Body of pancreas (tissue), 4 donors: ENCODE measurements at regions not wholly inside any gene's neighbourhood (a gene's known extent, or its start where the extent isn't known, plus 50 kb on each side); places are given as distances from the start of the nearest gene placed in this dataset.
A peak's percentile ranks its signal among the peaks of the same experiment; 100 is the strongest.

Experiments used
- ATAC-seq: fragments of 150-250 bp; one replicate; pipeline ENCODE4 v1.9.1; 2016
- DNase-seq, 4 donors: peaks; one replicate each; pipeline ENCODE4 v3.0.0-alpha.2; 2019
- H3K27ac ChIP-seq, 4 donors: fragments of 200-600 bp; sonication (generic); 1 replicate in 3 of 4; 2 replicates in 1 of 4; pipeline versions ENCODE4 v1.5.1 to v1.6.1; 2016 to 2019; ENCODE audit warnings: mild to moderate bottlenecking in 1 of 4, mixed read lengths in 1 of 4, moderate library complexity in 1 of 4
- H3K27me3 ChIP-seq, 2 donors: fragments of 200-600 bp; sonication (generic); one replicate each; pipeline ENCODE4 v1.6.0; 2016; ENCODE audit warnings: mild to moderate bottlenecking in 1 of 2
- H3K36me3 ChIP-seq, 2 donors: fragments of 200-600 bp; sonication (generic); replicated peaks in 1 of 2; 2 replicates each; pipeline ENCODE4 v1.5.1; 2016; ENCODE audit warnings: low read depth in 2 of 2; ENCODE audit not compliant: insufficient read depth in 1 of 2
- H3K4me1 ChIP-seq: fragments of 200-600 bp; sonication (generic); one replicate; pipeline ENCODE4 v1.6.0; 2016
- H3K4me3 ChIP-seq, 2 donors: fragments of 200-600 bp; sonication (generic); 1 replicate in 1 of 2; 2 replicates in 1 of 2; pipeline ENCODE4 v1.5.1; 2016 to 2019
- H3K9me3 ChIP-seq, 3 donors: fragments of 200-600 bp; sonication (generic); 1 replicate in 2 of 3; 2 replicates in 1 of 3; pipeline ENCODE4 v1.5.1; 2016
- CTCF ChIP-seq, 7 experiments: fragments of 450-650 bp in 4 of 7; fragments of 200-600 bp in 3 of 7; sonication (generic) in 3 of 7; IDR thresholded peaks; one replicate each; pipeline ENCODE4 v1.5.1; 2016 to 2019; ENCODE audit warnings: antibody characterized with exemption in 7 of 7
- POLR2A ChIP-seq, 3 donors: fragments of 450-650 bp; IDR thresholded peaks; one replicate each; pipeline ENCODE4 v1.6.1; 2016; ENCODE audit warnings: antibody characterized with exemption in 3 of 3, mild to moderate bottlenecking in 2 of 3
- WGBS, 2 donors: methylation state at CpG; one replicate each; pipeline ENCODE4 v1.1.5; 2017; 5-methylcytosine and 5-hydroxymethylcytosine counted together
- intact Hi-C: fragments of 100-400 bp; cut with DNase I; formaldehyde crosslinking; loops from one replicate; pipeline ENCODE4 v1.15.1; 2023

- no peak for ATAC-seq
- no peaks in the 10 kb centered on the region for H3K4me1 ChIP-seq
- H3K4me3 ChIP-seq: no peak overlapping the region
- no peak for DNase-seq
- no peaks in the 10 kb centered on the region for H3K27me3 ChIP-seq
- no peak for TF ChIP-seq CTCF (IDR thresholded peaks at IDR 0.05)
- no peak for TF ChIP-seq POLR2A (IDR thresholded peaks at IDR 0.05)
- no peaks in the 10 kb centered on the region for H3K9me3 ChIP-seq
- WGBS, 2 donors: 49 to 75% methylated on average over 4 of the region's 4 CpGs
- no peak overlapping the region for H3K27ac ChIP-seq
- intact Hi-C loops: loop anchor here (10.0 kb wide), 1 partner anchor 414 kb away; no protein-coding TSS in a partner anchor
- no peaks in the 10 kb centered on the region for H3K36me3 ChIP-seq
Observed at GRCh38 chr21:31609081-31609480, 50.4 kb upstream of the SOD1 start.

GRCh38 chr21:31607791-31608190 lies 51.7 kb upstream of the SOD1 start:
- DNase-seq: no peak
- ATAC-seq: no peak
- 78 to 81% methylated on average over 4 of the region's 4 CpGs for WGBS, 2 donors
- intact Hi-C loops: loop anchor here (10.0 kb wide), 1 partner anchor 413 kb away; no protein-coding TSS in a partner anchor
- no peak for TF ChIP-seq CTCF (IDR thresholded peaks at IDR 0.05)
- TF ChIP-seq POLR2A (IDR thresholded peaks at IDR 0.05): no peak
- no peak overlapping the region for H3K27ac ChIP-seq
- no peaks in the 10 kb centered on the region for H3K36me3 ChIP-seq
- no peak overlapping the region for H3K4me3 ChIP-seq
- no peaks in the 10 kb centered on the region for H3K4me1 ChIP-seq
- no peaks in the 10 kb centered on the region for H3K27me3 ChIP-seq
- no peaks in the 10 kb centered on the region for H3K9me3 ChIP-seq

DNA sequence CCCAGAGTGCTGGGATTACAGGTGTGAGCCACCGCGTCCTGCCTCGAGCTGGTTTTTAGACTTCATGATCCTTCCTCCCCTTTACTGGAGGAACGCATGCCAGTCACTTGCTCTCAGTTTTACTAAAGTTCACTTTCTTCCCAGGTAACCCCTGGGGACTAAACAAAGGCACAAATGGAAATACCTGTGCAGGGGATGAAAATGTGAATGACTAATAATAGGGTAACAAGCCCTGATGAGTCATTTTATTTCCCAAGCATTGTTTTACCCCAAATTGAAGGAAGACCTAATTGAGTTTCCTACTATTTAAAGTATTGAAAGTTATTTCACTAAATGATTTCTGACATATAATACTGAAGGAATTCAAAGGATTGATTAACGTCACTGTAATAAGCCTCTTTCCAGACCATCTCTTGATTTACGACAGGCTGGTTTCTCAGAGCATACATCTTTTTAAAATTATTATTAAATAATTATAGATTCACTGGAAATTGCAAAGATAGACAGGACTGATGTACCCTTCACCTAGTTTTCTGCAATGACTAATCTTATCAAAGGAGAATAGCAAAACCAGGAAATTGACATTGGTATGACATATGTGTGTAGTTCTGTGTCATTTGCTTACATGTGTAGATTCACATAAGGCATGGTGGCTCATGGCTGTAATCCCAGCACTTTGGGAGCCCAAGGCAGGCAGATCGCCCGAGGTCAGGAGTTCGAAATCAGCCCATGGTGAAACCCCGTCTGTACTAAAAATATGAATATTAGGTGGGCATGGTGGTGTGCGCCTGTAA lies 53.2 kb upstream of the SOD1 start:
- DNase-seq: no peak
- intact Hi-C loops: loop anchor here (10.0 kb wide), 1 partner anchor 411 kb away; no protein-coding TSS in a partner anchor
- WGBS, 2 donors: 75% methylated on average over 11 of the region's 11 CpGs

GRCh38 chr21:31604591-31605190 lies 54.8 kb upstream of the SOD1 start:
- peak; percentile 63 for ATAC-seq

More for the DNA sequence above, 53.2 kb upstream of the SOD1 start:
- no peak for ATAC-seq
- Histone ChIP-seq H3K27me3 (no peaks in the 10 kb centered on the region), H3K27ac (no peak overlapping the region), H3K36me3 (no peaks in the 10 kb centered on the region), H3K4me3 (no peak overlapping the region), H3K4me1 (no peaks in the 10 kb centered on the region), H3K9me3 (no peaks in the 10 kb centered on the region)
- TF ChIP-seq POLR2A (IDR thresholded peaks at IDR 0.05): no peak
- TF ChIP-seq CTCF (IDR thresholded peaks at IDR 0.05): no peak

More at GRCh38 chr21:31604591-31605190, 54.8 kb upstream of the SOD1 start:
- intact Hi-C loops: loop anchor here (10.0 kb wide), 1 partner anchor 410 kb away; no protein-coding TSS in a partner anchor
- H3K27me3 ChIP-seq: no peaks in the 10 kb centered on the region
- TF ChIP-seq CTCF (IDR thresholded peaks at IDR 0.05) (peak; percentile 67 to 86 (median 78)), POLR2A (IDR thresholded peaks at IDR 0.05) (no peak)
- no peaks in the 10 kb centered on the region for H3K36me3 ChIP-seq
- H3K9me3 ChIP-seq: no peaks in the 10 kb centered on the region
- H3K4me1 ChIP-seq: no peaks in the 10 kb centered on the region
- 30 to 33% methylated on average over 11 of the region's 11 CpGs for WGBS, 2 donors
- no peak overlapping the region for H3K27ac ChIP-seq
- DNase-seq: peak; percentile 66 to 75 (median 68)
- no peak overlapping the region for H3K4me3 ChIP-seq
